ENCODE measurements at regions not wholly inside any gene's neighbourhood (a gene's known extent, or its start where the extent isn't known, plus 50 kb on each side); places are given as distances from the start of the nearest gene placed in this dataset.
"Not testable (repeated sequence)": the region's sequence is repeated elsewhere in the genome, so short reads cannot be mapped to it uniquely, and the experiment has no call there.

DNA sequence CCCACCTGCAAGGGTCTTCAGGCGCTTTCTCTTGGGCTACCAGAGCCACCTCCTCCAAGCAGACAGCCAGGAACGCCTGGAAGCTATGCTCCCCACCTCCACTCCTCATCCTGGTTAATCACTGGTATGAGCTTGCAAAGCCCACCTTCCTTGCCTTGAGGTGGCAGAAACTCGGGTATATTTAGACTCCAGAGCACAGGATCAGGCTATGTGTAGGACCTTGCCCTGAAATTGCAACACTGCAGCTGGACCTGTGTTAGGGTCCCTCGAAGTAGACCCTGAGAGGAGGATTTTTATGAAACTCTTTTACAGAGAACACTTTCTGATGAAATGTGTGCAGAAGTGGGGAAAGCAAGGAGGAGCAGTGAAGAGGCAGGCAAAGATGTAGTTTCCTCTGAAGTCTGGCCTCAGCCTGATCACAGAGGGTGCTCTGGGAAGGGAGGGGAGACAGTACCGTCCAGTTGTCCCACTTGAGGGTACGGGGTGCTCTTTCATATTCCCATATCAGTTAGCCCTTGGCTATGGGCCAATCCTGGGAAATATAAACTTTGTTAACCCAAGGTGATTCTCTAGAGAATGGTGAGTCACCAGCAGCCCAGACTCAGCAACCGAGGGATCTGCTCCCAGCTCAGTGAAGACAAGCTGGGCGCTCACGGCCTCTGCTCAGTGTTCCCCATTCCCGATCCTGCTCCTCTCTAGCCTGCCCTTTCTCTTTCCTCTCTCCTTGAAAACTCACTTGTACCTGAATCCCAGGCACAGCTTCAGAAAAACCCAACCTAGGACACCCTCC lies 157.9 kb downstream of the UQCRFS1 start:
- no peak for DNase-seq (ENCODE audit: low spot score)

DNA sequence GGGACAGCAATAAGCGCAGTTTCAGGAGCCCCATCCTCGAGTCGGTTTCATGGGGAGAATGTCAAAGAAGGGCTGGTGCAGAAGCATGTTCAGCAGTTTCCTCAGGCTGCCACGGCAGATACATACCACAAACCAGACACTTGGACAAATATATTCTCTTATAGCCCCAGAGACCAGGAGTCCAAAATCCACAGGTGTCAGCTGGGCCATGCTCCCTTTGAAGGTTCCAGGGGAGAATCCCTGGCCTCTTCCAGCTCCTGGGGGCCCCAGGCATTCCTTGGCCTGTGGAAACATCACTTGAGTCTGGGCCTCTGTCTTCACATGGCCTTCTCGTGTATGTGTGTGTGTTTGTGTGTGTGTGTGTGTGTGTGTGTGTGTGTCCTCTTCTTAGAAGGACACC lies 164.1 kb downstream of the UQCRFS1 start:
- DNase-seq (ENCODE audit: low spot score): no peak

DNA sequence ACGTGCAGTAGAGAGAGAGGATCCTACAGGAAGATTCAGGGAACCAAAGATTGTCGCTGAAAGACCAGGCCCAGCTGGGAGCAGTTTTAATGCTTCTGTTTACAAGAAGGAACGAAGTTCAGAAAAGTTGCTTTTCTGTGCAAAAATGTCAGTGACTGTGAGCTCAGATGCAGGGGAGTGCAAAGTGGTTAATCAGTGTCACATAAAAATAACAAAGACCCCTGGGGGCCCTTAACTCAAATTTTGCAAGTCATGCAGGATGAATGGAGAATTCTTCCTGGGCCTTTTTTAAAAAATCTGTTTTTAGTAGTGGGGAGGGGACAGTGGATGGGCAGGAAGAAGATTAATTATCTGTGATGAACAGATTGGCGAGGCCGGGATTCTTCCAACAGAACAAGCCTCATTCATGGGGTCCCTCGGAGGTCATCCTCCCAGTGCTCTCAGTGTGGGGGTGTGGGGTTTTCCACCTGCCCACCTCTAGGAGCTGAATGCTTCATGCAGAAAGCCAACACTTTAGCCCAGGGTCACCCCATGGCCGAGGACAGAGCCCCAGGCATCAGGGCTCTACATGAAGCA lies 167.2 kb downstream of the UQCRFS1 start:
- no peak for DNase-seq (ENCODE audit: low spot score)

- no peak for DNase-seq (ENCODE audit: low spot score)
Measured at GRCh38 chr19:29044037-29044436, 168.9 kb downstream of the UQCRFS1 start.

GRCh38 chr19:29042450-29042849 lies 170.5 kb downstream of the UQCRFS1 start:
- no peak for DNase-seq (ENCODE audit: low spot score)

DNA sequence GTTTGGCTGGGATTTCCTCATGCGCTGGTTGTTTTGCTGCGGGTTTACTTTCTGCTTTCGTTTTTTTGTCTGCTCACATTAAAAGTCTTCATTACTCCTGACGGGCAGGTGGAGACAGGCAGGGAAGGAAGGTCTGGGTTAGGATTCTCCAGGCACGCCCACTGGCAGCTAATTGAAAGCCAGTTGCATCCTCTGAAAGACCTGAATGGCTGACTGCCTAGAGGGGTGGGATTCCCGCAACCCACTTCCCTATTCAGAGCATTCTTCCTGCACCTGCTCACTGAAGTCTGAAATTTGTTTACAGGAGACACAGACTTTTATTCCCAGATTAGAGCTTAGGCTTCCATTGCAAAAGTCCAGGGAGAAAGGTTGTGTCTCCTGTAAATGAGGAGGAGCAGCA lies 172.0 kb downstream of the UQCRFS1 start:
- no peak for DNase-seq (ENCODE audit: low spot score)

- DNase-seq (ENCODE audit: low spot score): no peak
Measured at GRCh38 chr19:29040292-29040691, 172.7 kb downstream of the UQCRFS1 start.

GRCh38 chr19:29039036-29039435 lies 173.9 kb downstream of the UQCRFS1 start:
- not testable (repeated sequence) for DNase-seq (ENCODE audit: low spot score)

GRCh38 chr19:29031216-29031615 lies 181.7 kb downstream of the UQCRFS1 start:
- no peak for DNase-seq (ENCODE audit: low spot score)

DNA sequence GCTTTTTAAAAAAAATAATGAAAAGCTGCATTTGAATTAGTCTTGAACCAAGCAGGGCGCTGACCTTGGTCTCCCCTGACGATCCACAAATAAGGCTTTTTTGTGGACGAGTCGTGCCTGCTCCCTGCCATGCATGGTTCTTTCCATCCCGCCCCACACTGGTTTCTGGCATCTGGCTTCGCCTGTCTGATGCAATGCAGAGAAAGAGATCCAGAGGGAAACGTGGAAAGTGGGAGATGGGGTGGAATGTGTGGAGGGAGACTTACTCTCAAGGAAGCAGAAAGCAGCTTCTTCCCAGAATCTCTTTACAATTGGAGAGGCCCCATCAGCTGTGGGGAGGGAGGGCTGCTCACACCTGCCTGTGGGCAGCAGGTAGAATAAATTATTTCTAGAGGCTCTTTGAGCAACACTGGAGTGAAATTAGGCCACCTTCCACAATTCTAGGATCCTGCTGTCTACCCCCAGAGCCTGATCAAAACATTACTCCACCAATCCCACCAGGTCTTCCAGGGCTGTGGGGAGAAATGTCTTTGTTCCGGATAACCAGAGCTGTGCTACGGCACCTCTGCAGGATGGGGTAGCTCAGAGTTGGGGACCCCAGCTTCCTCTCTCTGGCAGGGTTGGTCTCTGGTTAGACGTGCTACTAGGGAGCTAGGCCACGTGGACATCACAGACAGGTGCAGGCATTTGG lies 183.5 kb downstream of the UQCRFS1 start:
- DNase-seq (ENCODE audit: low spot score): no peak

- DNase-seq (ENCODE audit: low spot score): no peak
Measured at GRCh38 chr19:29022599-29022998, 190.4 kb downstream of the UQCRFS1 start.

DNA sequence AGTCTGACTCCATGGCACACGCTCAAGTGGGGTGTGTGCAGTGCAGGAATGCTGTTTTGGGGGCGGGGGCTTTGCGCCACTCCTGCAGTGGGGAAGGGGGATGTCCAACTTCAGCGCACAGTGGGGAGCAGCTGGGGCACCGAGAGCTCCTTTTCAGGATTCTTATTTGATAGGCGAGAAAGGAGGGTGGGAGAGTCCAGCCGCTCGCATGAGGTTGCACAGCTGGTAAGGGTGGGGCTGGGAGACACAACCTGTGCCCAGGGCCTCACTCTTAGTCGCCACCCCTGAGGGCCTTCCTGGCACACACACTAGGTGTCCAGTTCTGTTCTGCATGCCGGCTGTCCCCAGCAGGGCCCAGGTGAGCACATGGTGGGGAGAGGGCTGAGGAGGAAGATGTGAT lies 190.8 kb downstream of the UQCRFS1 start:
- DNase-seq (ENCODE audit: low spot score): no peak

GRCh38 chr19:29021232-29021916 lies 191.6 kb downstream of the UQCRFS1 start:
- no peak for DNase-seq (ENCODE audit: low spot score)

DNA sequence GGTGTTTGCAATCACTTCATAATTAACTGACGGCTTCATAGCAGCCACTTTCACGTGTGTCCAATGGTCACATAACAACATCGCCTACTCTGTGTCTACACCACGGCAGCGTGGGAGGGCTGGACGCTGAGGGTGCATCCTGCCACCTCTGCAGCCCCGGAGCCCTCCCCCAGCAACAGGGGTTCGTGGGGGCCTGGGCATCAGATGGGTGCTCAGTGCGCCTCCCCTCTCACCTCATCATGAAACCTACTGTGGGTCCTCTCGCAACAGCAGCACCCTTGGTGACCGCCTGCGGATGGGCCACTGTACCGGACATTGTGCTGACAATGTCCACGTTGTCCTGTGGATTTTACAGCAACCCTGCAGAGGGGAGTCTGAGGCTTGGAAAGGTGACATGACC lies 193.5 kb downstream of the UQCRFS1 start:
- DNase-seq (ENCODE audit: low spot score): no peak

- no peak for DNase-seq (ENCODE audit: low spot score)
Measured at GRCh38 chr19:29018542-29018941, 194.4 kb downstream of the UQCRFS1 start.

DNA sequence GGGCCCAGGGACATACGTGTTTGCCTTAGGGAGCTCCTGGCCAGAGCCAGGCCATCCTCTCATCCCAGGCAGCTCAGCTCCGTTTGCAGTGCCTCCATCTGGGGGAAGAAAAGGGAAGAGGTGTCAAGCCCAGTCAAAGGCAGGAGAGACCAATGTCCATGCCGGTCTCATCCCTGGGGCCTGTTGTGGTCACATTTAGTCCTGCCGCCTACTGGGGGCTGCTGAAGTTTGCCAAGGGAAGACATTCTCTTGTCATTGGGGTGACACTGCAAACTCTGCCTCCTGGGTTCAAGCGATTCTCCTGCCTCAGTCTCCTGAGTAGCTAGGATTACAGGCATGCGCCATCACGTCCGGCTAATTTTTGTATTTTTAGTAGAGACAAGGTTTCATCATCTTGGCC lies 195.2 kb downstream of the UQCRFS1 start:
- DNase-seq (ENCODE audit: low spot score): no peak

DNA sequence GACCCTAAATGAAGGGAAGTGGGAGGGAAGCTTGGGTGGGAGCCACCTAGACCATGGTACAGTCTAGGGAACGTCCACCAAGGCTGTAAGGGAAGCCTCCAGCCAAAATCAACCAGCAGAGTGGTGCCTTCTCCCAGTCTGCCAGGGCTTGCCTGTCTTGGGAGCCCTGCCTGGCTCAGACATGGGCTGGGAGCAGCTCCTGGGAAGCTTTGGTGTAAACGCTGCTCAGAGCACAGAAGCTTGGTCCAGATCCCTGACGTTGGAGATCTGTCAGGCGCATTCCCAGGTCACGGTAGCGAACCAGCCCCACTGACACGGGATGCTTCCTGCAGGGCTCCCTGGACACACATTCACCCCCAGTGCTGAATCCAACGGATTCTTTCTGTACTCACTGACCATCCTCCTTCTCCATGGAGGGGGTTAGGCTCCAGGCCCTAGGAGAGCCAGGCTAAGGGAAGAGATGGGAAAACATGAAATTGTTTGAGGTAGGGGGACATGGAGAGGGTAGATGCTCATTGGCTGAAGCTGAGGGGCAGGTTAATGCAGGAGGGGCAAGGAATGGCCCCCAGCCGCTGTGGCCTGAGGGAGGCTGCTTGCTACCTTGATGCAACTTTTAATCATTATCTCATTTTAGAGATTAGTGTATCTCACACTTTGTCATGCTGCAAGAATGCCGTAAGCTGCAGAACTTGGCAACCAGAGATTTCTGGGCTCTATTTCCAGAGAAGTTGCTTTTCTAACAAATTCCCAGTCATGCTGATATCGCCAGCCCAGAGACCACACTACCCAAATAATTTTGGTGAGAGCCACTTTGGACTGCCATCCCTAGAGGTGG lies 195.8 kb downstream of the UQCRFS1 start:
- no peak for DNase-seq (ENCODE audit: low spot score)

- DNase-seq (ENCODE audit: low spot score): no peak
Measured at GRCh38 chr19:29016353-29016752, 196.6 kb downstream of the UQCRFS1 start.

GRCh38 chr19:29015569-29015968 lies 197.4 kb downstream of the UQCRFS1 start:
- DNase-seq (ENCODE audit: low spot score): no peak

GRCh38 chr19:29014857-29015436 lies 198.0 kb downstream of the UQCRFS1 start:
- no peak for DNase-seq (ENCODE audit: low spot score)

DNA sequence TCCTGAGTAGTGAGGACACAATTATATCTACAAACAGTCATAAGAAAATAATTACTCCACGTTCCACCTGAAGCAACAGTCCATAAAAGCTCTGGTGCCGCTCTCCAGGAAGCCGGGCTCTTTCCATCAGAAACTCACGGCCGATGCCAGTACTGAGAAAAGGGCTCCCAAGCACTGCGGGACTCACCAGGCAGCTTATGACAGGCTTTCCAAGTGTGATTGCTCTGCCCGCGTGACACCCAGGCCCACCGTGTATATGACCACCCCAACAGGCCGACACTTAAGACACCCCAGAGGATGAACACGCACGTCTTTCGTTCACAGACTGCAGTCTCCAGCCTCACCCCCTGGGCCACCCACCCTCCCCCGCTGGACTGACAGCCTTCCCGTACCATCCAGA lies 199.0 kb downstream of the UQCRFS1 start:
- no peak for DNase-seq (ENCODE audit: low spot score)

Measured in hematopoietic multipotent progenitor cell treated with erythropoietin and hydrocortisone succinate and interleukin-3 and kit ligand, for 17 days (in vitro differentiated cells).